ENCODE measurements at regions not wholly inside any gene's neighbourhood (a gene's known extent, or its start where the extent isn't known, plus 50 kb on each side); places are given as distances from the start of the nearest gene placed in this dataset.

DNA sequence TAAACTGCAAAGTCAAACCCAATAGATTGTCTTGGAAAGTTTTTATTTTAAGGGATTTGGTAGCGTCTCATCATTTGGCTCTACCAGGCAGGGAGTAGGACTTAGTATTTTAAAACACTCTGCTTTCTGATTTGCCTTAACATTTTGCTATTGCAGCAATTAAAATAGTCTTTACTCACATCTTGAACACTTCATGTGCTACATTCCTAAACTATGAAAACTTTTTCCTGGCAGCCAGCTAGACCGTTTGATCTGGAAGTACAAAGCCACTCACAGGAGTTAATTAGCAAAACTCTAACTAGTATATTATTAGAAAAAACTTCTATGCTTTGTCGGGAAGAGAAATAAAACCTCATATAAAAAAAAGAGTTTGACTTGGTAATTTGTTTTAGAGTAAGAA, 111.4 kb downstream of the TFPI2 start:
- DNase-seq: no peak
- 71 to 90% (median 87%) methylated on average over 3 of the region's 3 CpGs for WGBS, 5 donors
- Histone ChIP-seq H3K4me3 (no peak overlapping the region), H3K36me3 (no peaks in the 10 kb centered on the region), H3K27me3 (replicated peaks in 1 of 7) (no peaks in the 10 kb centered on the region), H3K9me3 (no peaks in the 10 kb centered on the region), H3K4me1 (no peaks in the 10 kb centered on the region), H3K27ac (no peak overlapping the region)
- TF ChIP-seq POLR2A (IDR thresholded peaks at IDR 0.05) (no peak), POLR2AphosphoS5 (IDR thresholded peaks at IDR 0.05) (no peak)
- TF ChIP-seq, protein P1, sequence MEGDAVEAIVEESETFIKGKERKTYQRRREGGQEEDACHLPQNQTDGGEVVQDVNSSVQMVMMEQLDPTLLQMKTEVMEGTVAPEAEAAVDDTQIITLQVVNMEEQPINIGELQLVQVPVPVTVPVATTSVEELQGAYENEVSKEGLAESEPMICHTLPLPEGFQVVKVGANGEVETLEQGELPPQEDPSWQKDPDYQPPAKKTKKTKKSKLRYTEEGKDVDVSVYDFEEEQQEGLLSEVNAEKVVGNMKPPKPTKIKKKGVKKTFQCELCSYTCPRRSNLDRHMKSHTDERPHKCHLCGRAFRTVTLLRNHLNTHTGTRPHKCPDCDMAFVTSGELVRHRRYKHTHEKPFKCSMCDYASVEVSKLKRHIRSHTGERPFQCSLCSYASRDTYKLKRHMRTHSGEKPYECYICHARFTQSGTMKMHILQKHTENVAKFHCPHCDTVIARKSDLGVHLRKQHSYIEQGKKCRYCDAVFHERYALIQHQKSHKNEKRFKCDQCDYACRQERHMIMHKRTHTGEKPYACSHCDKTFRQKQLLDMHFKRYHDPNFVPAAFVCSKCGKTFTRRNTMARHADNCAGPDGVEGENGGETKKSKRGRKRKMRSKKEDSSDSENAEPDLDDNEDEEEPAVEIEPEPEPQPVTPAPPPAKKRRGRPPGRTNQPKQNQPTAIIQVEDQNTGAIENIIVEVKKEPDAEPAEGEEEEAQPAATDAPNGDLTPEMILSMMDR (IDR thresholded peaks at IDR 0.05 in 8 of 11, conservative IDR thresholded peaks at IDR 0.05 in 3 of 11): no peak
- intact Hi-C loops (cut with DNase I; ENCODE audit: low total_unique reads): no loop called here

DNA sequence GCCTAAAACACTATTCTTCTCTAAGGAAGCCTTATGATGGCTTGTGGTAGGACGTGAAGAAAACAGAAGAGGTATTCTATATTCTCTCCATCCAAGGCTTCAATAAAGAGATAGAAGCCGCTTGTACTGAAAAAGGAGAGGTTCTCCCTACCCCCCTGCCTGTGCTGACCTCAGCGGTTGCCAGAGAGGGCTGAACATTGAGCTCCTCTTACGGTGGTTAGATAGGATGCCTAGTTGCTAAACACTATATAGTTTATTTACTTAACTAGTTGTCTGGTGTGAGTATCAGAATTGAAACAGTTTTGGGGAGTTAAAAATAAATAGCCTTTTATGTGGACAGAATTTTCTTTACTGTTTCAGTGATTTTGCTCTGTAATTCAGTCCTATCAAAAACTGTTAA, 112.2 kb downstream of the TFPI2 start:
- H3K9me3 ChIP-seq: no peaks in the 10 kb centered on the region
- H3K4me1 ChIP-seq: no peaks in the 10 kb centered on the region
- H3K27me3 ChIP-seq (replicated peaks in 1 of 7): no peaks in the 10 kb centered on the region
- 77 to 90% (median 89%) methylated on average over 4 of the region's 4 CpGs for WGBS, 5 donors
- H3K27ac ChIP-seq: no peak overlapping the region
- intact Hi-C loops (cut with DNase I; ENCODE audit: low total_unique reads): no loop called here
- DNase-seq: no peak
- TF ChIP-seq, protein P1 (IDR thresholded peaks at IDR 0.05 in 8 of 11, conservative IDR thresholded peaks at IDR 0.05 in 3 of 11): no peak
- TF ChIP-seq POLR2AphosphoS5 (IDR thresholded peaks at IDR 0.05): no peak
- no peak for TF ChIP-seq POLR2A (IDR thresholded peaks at IDR 0.05)
- no peak overlapping the region for H3K4me3 ChIP-seq
- no peaks in the 10 kb centered on the region for H3K36me3 ChIP-seq

DNA sequence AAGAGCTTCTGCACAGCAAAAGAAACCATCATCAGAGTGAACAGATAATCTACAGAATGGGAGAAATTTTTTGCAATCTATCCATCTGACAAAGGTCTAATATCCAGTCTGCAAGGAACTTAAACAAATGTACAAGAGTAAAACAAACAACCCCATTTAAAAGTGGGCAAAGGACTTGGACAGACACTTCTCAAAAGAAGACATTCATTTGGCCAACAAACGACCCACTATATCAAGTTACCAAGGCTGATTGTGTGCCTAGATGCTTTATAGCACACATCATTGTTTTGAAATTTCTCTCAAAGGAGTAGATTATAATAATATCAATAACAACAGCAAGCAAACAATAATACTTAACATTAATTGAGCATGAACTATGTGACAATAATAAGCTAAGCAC, 117.1 kb downstream of the TFPI2 start:
- H3K36me3 ChIP-seq: no peaks in the 10 kb centered on the region
- 44 to 70% (median 61%) methylated on average over 1 of the region's 1 CpG for WGBS, 5 donors
- no peak overlapping the region for H3K27ac ChIP-seq
- TF ChIP-seq POLR2AphosphoS5 (IDR thresholded peaks at IDR 0.05): no peak
- no peaks in the 10 kb centered on the region for H3K9me3 ChIP-seq
- no peak overlapping the region for H3K4me3 ChIP-seq
- no peak for DNase-seq
- intact Hi-C loops (cut with DNase I; ENCODE audit: low total_unique reads): no loop called here
- no peaks in the 10 kb centered on the region for H3K4me1 ChIP-seq
- no peaks in the 10 kb centered on the region for H3K27me3 ChIP-seq (replicated peaks in 1 of 7)

DNA sequence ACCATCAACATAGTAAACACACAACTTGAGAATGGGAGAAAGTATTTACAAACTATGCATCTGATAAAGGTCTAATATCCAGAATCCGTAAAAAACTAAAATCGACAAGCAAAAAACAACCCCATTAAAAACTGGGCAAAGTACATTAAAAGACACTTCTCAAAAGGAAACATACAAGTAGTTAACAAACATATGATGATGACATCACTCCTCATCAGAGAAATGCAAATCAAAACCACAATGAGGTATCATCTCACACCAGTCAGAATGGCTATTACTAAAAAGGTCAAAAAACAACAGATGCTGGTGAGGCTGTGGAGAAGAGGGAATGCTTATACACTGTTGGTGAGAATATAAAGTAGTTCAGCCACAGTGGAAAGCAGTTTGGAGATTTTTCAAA, 125.1 kb downstream of the TFPI2 start:
- no peak for TF ChIP-seq POLR2AphosphoS5 (IDR thresholded peaks at IDR 0.05)
- no peaks in the 10 kb centered on the region for H3K27me3 ChIP-seq (replicated peaks in 1 of 7)
- H3K4me1 ChIP-seq: no peaks in the 10 kb centered on the region
- 95 to 99% (median 98%) methylated on average over 2 of the region's 2 CpGs for WGBS, 5 donors
- H3K9me3 ChIP-seq: no peaks in the 10 kb centered on the region
- H3K36me3 ChIP-seq: no peaks in the 10 kb centered on the region
- intact Hi-C loops (cut with DNase I; ENCODE audit: low total_unique reads): no loop called here
- DNase-seq: no peak
- H3K27ac ChIP-seq: no peak overlapping the region
- no peak overlapping the region for H3K4me3 ChIP-seq

DNA sequence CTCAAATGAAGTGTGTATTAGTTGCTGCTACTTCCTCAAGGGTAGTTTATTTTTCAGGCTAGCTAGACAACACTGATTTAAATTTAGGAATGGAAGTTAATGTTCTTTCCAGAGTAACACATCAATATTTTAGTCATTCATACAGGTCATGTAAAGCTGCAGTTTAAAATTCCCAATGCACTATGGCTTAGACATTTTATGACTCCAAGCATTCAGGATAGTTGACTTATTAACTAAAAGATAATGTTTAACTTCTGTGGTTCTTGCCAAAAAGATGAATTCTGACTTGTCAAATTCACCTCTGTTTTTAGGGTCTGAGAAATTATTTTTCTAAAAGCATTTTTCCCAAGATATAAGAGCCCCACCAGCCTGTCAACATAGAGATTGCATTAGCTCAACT, 131.9 kb downstream of the TFPI2 start:
- TF ChIP-seq POLR2AphosphoS5 (IDR thresholded peaks at IDR 0.05) (no peak), POLR2A (IDR thresholded peaks at IDR 0.05) (no peak)
- TF ChIP-seq, protein P1 (IDR thresholded peaks at IDR 0.05 in 8 of 11, conservative IDR thresholded peaks at IDR 0.05 in 3 of 11): no peak
- no peaks in the 10 kb centered on the region for H3K36me3 ChIP-seq
- no peak overlapping the region for H3K4me3 ChIP-seq
- H3K27ac ChIP-seq: no peak overlapping the region
- intact Hi-C loops (cut with DNase I; ENCODE audit: low total_unique reads): no loop called here
- H3K9me3 ChIP-seq: no peaks in the 10 kb centered on the region
- no peaks in the 10 kb centered on the region for H3K4me1 ChIP-seq
- no peak for DNase-seq
- H3K27me3 ChIP-seq (replicated peaks in 1 of 7): no peaks in the 10 kb centered on the region

Data from spleen (tissue), 11 donors.